GM21825 (cell line): ENCODE measurements at regions not wholly inside any gene's neighbourhood (a gene's known extent, or its start where the extent isn't known, plus 50 kb on each side); places are given as distances from the start of the nearest gene placed in this dataset.

Experiments used
- ATAC-seq: cut with Tn5 transposase; IDR thresholded peaks from one replicate; pipeline ENCODE4 v1.9.1; 2021; ENCODE audit warnings: mild to moderate bottlenecking, moderate library complexity; ENCODE audit not compliant: unreplicated experiment

DNA sequence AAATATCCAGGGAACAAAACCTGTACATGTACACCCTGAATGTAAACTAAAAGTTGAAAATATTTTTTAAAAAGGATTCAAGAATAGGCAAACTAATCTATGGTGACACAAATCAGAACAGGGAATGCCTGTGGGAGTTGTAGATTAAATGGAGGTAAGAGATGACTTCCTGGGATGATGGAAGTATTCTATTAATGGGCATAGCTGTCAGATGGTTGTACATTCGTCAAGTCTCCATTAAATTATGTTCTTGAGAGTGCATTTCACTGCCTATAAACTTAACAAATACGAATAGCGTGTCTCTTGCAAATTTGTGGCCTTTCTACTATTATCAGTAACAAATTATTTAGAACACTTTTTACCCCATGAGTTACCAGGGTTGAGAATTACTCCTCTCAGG, 207.0 kb downstream of the HNMT start:
- no peak for ATAC-seq

DNA sequence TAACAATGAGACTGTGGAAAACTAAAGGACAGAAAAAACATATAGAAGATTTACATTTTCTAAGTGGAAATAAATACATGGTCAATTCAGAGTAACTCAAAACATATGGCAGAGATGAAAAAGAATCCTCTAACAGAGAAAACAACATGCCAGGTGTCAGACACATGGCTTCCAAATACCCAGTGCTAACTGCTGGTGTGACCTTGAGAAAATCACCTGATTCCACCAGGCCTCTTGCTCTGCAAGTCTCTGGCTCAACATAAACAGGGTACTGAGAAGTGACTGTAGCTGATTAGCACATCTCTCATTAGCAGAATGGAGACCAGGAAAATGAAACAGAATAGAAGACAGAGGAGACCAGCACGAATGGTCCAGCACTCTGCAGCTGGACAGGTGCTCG, 210.8 kb downstream of the HNMT start:
- ATAC-seq = no peak

- no peak for ATAC-seq
Observed at GRCh38 chr2:138176862-138177439, 212.7 kb downstream of the HNMT start.

DNA sequence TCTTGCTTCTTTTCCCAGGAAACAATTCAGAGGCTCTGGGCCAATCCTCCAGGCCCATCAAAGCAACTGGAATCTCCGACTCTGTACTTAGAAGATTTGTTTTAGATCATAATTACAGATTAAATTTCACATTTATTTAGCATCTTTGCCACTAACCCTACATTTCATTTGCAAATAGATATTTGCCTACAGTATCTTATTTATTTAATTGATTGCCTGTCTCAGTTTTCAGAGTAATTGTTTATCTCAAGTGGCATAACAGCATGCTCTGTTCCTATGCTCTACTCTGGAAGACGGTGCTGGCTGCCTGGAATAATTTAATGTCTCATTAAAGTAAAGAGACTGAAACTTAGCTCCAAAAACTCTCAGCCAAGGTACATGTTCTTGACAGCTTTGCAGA, 213.4 kb downstream of the HNMT start:
- ATAC-seq = no peak

DNA sequence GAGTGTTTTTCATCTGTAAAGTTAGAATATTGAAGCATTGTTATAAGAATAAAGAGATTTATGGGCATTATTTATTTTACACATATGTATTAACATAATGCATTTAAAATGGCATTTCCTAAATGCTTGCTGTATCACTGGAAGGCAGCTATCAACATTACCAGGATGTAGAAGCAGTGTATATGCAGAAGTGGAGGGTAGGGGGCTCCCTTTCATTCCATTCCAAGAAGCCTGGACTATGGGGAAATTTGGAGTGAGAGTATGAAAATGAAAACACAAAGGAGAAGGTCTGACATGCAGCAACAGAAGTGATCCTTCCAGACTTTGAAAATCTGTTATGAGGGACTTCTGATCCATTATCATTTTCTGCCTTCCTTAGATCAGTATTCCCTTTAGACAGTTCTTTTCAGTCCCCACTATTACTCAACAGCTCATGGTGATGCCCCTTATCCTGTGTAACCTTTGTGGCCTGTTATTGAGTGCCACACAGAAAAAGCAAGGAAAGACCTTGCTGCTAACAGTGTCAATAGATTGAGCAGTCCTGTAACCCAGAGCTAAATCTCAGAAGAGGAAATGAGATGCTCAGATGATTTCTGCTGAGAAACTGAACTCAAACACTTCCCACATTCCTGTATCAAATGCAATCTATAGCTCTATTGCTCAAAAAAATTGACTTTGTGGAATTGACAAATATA, 216.6 kb downstream of the HNMT start:
- no peak for ATAC-seq

DNA sequence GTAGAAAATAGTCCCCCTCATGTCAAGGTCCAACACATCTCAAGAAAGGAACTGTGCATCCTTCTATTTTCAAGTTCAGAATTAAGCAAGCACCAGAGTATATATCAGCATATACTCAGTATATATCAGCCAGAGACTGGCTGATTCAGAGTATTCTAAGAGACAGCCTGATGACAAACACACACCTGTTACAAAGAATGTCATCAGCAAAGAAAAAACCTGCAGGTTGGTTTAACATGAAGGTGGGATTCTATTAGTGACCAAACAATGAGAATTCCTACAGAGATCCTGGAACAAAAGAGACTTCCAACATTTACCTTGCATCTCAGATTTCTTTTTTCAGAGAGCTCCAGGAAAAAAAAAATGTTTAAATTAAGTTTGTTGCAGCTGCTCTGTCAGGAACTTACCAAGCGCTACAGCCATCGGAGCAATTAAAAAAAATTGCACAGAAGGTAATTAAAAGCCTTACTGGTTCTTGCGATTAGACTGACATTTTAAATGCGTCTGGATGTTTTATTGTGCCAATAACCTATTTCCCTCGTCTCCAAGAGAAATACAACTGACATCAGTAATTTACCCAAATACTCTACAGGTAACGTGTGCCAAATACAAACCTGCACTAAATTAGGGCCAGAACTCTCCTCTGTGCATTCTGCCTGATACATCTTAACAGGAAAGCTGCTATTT, 218.1 kb downstream of the HNMT start:
- ATAC-seq = no peak

DNA sequence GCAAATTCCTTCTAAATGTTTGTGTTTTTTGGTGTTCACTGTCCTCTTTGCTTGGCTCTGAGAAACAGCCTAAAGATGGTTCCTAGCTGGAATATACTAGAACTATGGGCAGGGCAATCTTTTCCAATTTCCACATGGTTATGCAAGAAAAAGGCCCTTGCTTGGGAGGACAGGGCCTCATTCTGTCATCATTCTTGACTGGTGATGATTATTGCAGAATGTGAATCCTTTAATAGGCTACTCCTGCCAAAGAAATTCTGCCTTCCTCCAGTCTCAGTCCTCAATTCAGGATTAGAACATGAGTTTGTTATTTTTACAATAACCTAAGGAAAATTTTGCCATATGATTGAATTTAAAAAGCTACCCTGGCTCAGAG, 218.7 kb downstream of the HNMT start:
- ATAC-seq = no peak

DNA sequence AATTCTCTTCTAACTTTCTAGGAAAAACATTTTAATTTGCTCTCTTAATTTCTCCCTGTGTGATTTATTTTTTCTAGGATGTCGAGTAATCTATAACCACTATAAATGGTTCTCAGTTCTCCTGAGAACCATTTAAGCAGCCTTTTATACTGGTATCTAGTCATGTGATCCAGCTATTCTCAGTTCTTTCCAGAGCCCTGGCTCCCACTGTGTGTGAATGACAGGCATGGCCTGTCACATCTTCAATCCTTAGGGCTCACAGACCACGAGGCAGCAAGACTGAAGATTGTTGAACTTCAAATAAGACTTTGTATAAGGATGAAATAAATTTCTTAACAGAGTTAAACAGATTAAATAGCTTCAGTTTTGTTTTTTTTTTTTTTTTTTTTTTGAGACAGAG, 219.4 kb downstream of the HNMT start:
- ATAC-seq = no peak

GRCh38 chr2:138184428-138184827, 220.2 kb downstream of the HNMT start:
- no peak for ATAC-seq

GRCh38 chr2:138185827-138186226, 221.6 kb downstream of the HNMT start:
- no peak for ATAC-seq

GRCh38 chr2:138187221-138187620, 222.9 kb downstream of the HNMT start:
- no peak for ATAC-seq

DNA sequence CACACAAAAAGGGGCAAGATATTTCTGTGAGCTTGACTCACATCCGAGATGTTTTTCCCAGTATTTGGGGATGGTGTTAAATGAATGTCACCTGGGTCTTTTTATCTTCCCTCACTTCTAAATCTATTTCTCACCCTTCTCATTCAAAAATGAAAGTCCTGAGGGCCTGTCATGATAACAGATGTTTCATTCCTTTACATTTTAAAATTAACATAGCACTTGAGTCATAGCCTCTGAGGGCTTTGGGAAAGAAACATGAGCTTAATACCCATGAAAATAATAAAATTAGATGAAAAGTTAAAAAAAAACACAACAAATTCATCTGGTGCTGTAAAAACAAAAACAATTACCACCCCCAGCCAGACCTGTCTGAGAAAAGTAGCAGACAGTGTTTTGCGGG, 226.7 kb downstream of the HNMT start:
- no peak for ATAC-seq

DNA sequence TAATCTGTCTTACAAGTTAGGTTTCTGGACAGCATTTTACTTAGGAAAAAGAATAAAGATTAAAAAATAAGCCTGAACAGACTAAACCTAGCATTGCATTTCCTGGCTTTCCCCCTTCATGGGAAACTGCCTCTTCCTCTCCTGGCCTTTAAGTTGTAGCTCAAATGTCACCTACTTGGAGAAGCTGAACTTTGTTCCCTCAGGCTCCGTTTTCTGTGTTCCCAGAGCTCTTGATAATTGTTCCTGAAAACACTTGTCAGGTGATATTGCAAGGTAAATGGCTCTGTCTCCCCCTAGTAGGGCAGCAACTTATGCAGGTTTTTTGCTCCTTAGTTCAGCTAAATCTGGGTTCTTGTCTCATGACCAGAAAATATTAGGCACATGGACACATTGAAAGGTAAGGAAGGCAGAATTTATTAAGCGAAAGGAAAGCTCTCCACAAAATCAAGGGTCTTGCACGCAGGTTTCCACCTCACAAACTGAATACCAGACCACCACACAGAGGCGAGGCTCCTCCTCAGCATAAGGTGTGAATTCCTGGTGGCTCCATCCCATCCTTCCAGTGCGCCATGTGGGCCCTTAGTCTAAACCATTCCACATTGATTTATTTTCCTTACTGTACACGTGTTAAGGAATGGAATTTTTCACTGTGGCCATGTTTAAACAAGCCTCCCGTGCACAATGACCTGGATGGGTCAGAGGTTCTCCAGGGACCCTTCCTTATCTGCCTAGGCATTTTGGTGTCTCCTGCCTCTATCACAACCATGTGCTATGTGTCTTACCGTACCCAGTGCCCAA, 229.3 kb downstream of the HNMT start:
- ATAC-seq = no peak

GRCh38 chr2:138201286-138201685, 237.0 kb downstream of the HNMT start:
- no peak for ATAC-seq

DNA sequence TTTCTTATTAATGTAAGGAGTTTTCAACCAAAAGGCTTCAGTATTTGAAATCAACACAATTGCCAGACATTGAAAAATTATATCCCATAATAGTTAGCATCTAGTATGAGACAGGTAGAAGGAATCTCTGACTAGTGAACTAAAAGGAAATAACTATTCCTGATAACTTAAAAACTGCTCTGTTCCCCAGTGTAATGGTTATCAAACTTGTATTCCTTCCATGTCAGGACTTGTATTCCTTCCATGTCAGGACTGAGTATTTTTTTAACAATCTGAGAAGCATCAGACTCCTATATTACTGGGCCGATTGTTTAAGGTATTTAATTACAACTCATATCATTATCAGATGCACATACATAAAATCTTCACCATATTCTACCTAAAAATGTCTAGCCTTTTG, 238.5 kb downstream of the HNMT start:
- ATAC-seq = no peak

DNA sequence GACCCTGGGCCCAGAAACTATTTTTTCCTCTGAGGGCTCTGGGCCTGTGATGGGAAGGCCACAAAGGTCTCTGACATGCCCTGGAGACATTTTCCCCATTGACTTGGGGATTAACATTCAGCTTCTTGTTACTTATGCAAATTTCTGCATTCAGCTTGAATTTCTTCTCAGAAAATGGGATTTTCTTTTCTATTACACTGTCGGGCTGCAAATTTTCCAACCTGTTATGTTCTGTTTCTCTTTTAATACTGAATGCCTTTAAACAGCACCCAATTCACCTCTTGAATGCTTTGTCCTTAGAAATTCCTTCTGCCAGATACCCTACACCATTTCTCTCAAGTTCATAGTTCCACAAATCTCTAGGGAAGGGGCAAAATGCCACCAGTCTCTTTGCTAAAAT, 241.0 kb downstream of the HNMT start:
- no peak for ATAC-seq

GRCh38 chr2:138207074-138207930, 243.0 kb downstream of the HNMT start:
- no peak for ATAC-seq

GRCh38 chr2:138209009-138209408, 244.7 kb downstream of the HNMT start:
- ATAC-seq = no peak

DNA sequence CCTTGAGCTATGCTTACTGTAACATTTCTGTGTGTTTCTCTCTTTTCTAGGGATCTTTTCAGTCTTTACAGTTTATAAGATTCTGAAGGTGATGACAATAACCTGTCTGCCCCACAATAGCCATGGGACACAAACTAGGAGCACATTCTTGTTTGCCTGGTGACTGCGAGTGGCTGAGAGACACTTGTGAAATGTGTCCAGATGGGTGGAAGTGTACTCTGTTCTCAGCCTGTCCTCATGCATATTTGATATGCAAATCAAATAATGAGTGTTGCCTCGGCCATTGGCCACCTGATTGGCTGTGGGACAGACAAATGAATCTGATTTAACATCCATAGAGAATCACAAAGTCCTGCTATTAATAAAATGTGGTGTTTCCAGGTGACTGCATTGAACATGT, 246.2 kb downstream of the HNMT start:
- ATAC-seq = no peak

DNA sequence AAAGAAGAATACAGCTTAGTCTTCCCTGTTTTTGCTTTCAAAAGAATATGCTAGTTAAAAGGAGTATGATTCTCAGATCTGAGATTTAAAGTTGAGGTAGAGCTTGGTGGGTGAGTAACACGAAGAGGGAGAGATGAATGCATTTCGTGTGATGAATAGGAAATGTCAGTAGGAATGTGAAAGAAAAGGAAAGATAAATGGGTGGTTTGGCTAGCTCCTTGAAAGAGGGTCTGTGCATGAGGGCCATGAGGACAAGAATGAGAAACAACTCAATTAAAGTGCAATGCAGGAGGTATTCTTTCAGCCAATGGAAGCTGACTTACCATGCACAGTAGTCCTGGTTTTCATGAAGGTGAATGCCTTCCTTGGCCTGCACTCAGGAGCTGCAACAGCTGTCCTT, 248.2 kb downstream of the HNMT start:
- ATAC-seq = no peak

- ATAC-seq = no peak
Observed at GRCh38 chr2:138213084-138213483, 248.8 kb downstream of the HNMT start.
